GM08714 (cell line): ENCODE measurements at regions not wholly inside any gene's neighbourhood (a gene's known extent, or its start where the extent isn't known, plus 50 kb on each side); places are given as distances from the start of the nearest gene placed in this dataset.

Experiments
- H3K4me3 ChIP-seq: fragments of 200-500 bp; sonication (Bioruptor generic); 2 replicates; pipeline ENCODE4 v1.5.1; 2014; ENCODE audit warnings: mild to moderate bottlenecking, low read length, inconsistent platforms
- ZNF274 ChIP-seq: IDR thresholded peaks from 2 replicates; pipeline ENCODE4 v1.6.1; 2012; ENCODE audit warnings: mild to moderate bottlenecking, low read depth, low read length

- H3K4me3 ChIP-seq = no peak overlapping the region
- no peak for TF ChIP-seq ZNF274
Observed at GRCh38 chr3:182605882-182606611, 187.3 kb upstream of the ATP11B start.

DNA sequence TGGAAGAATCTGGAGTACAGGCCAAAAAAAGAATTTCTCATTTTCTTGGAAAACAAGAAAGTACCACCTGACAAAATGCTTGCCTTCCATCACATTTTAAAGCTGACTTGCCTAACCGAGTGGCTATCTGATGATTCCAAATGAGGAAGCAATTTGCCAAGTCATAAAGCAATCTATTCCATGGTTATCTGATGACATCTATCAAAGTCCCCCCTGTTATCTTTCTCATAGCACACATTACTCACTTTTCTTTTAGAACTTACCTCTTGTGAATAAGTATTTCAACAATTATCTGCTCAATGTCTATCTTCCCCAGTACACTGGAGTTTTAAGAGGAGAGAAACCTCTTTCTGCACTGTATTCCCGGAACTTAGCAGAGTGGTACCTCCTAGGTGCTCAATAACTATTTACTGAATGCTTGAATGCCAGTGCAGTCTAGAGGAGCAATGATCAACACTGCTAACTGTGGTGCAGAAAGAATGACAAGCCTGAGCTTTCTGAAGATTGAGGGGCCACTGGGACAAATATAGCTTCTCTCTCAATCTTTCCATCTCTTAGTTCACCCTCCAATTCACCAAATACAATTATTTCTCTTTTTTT lies 186.3 kb upstream of the ATP11B start:
- no peak overlapping the region for H3K4me3 ChIP-seq
- TF ChIP-seq ZNF274 = no peak

GRCh38 chr3:182608832-182609231 lies 184.5 kb upstream of the ATP11B start:
- H3K4me3 ChIP-seq = no peak overlapping the region
- no peak for TF ChIP-seq ZNF274

GRCh38 chr3:182609575-182610156 lies 183.6 kb upstream of the ATP11B start:
- TF ChIP-seq ZNF274 = no peak

DNA sequence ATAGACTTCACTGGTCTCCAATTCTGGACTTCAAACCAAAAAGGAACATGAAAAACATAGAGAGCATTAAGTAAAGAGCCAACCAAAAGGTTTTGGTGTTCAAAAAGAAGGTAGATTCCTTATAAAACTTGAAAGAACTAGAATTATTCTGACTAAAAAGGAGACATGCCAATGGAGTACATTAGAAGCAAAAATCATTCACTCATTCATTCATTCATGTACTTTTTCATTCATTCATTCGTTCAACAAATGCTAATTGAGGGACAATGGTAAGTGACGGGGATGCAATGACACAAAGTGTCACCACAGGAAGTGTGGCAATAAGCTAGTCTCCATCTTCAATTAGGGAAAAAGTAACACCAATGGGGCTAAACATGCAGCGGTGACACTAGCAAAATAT lies 181.0 kb upstream of the ATP11B start:
- no peak for TF ChIP-seq ZNF274

More at GRCh38 chr3:182609575-182610156, 183.6 kb upstream of the ATP11B start:
- no peak overlapping the region for H3K4me3 ChIP-seq

GRCh38 chr3:182617500-182617899 lies 175.8 kb upstream of the ATP11B start:
- TF ChIP-seq ZNF274 = no peak

More for the DNA sequence above, 181.0 kb upstream of the ATP11B start:
- H3K4me3 ChIP-seq = no peak overlapping the region

GRCh38 chr3:182618085-182618732 lies 175.1 kb upstream of the ATP11B start:
- no peak for TF ChIP-seq ZNF274
- no peak overlapping the region for H3K4me3 ChIP-seq

More at GRCh38 chr3:182617500-182617899, 175.8 kb upstream of the ATP11B start:
- no peak overlapping the region for H3K4me3 ChIP-seq

GRCh38 chr3:182618981-182619591 lies 174.2 kb upstream of the ATP11B start:
- H3K4me3 ChIP-seq = no peak overlapping the region
- TF ChIP-seq ZNF274 = no peak

- no peak for TF ChIP-seq ZNF274
- H3K4me3 ChIP-seq = no peak overlapping the region
Observed at GRCh38 chr3:182620723-182621434, 172.4 kb upstream of the ATP11B start.

GRCh38 chr3:182621435-182622240 lies 171.7 kb upstream of the ATP11B start:
- H3K4me3 ChIP-seq = no peak overlapping the region
- no peak for TF ChIP-seq ZNF274

- no peak overlapping the region for H3K4me3 ChIP-seq
- TF ChIP-seq ZNF274 = no peak
Observed at GRCh38 chr3:182622241-182622545, 171.1 kb upstream of the ATP11B start.

- TF ChIP-seq ZNF274 = no peak
- no peak overlapping the region for H3K4me3 ChIP-seq
Observed at GRCh38 chr3:182626484-182627467, 166.5 kb upstream of the ATP11B start.
